Erythroblast (primary cell): ENCODE measurements at regions not wholly inside any gene's neighbourhood (a gene's known extent, or its start where the extent isn't known, plus 50 kb on each side); places are given as distances from the start of the nearest gene placed in this dataset.
A peak's percentile ranks its signal among the peaks of the same experiment; 100 is the strongest.

ENCODE experiments used
- DNase-seq, 2 experiments: peaks; one replicate each; lab custom pipeline; 2025; lab: John Stamatoyannopoulos, UW
- GATA1 ChIP-seq: IDR thresholded peaks from 2 replicates; pipeline ENCODE4 v1.6.1; 2011; ENCODE audit warnings: low read depth, mild to moderate bottlenecking, control low read depth, low read length, moderate library complexity
- POLR2A ChIP-seq: IDR thresholded peaks from 2 replicates; pipeline ENCODE4 v1.6.1; 2011; ENCODE audit warnings: mild to moderate bottlenecking, low read length

GRCh38 chr7:33661430-33662160 lies 243.7 kb upstream of the BMPER start:
- DNase-seq = no peak
- TF ChIP-seq POLR2A = no peak
- TF ChIP-seq GATA1 = no peak

- no peak for DNase-seq
- no peak for TF ChIP-seq POLR2A
- TF ChIP-seq GATA1 = no peak
These were observed 238.8 kb upstream of the BMPER start for GRCh38 chr7:33666531-33666930.

- DNase-seq = no peak
- TF ChIP-seq GATA1 (no peak), POLR2A (no peak)
These were observed 238.1 kb upstream of the BMPER start for GRCh38 chr7:33667196-33667595.

GRCh38 chr7:33669251-33669670 lies 236.1 kb upstream of the BMPER start:
- TF ChIP-seq POLR2A (no peak), GATA1 (no peak)
- DNase-seq = no peak

- TF ChIP-seq GATA1 (no peak), POLR2A (no peak)
- DNase-seq = no peak
These were observed 233.6 kb upstream of the BMPER start for GRCh38 chr7:33671531-33672262.

- no peak for DNase-seq
- TF ChIP-seq POLR2A (no peak), GATA1 (no peak)
These were observed 232.2 kb upstream of the BMPER start for GRCh38 chr7:33673029-33673700.

GRCh38 chr7:33674804-33675411 lies 230.4 kb upstream of the BMPER start:
- no peak for DNase-seq
- TF ChIP-seq GATA1 (no peak), POLR2A (no peak)

- TF ChIP-seq GATA1 (no peak), POLR2A (no peak)
- DNase-seq = no peak
These were observed 227.8 kb upstream of the BMPER start for GRCh38 chr7:33677556-33677955.

GRCh38 chr7:33678569-33679335 lies 226.6 kb upstream of the BMPER start:
- TF ChIP-seq POLR2A = no peak
- no peak for TF ChIP-seq GATA1
- DNase-seq = no peak

- DNase-seq = no peak
- TF ChIP-seq GATA1 (no peak), POLR2A (no peak)
These were observed 224.7 kb upstream of the BMPER start for GRCh38 chr7:33680682-33681081.

- TF ChIP-seq GATA1 (no peak), POLR2A (no peak)
- DNase-seq = no peak
These were observed 219.8 kb upstream of the BMPER start for GRCh38 chr7:33685503-33685902.

GRCh38 chr7:33685981-33686683 lies 219.2 kb upstream of the BMPER start:
- no peak for TF ChIP-seq GATA1
- TF ChIP-seq POLR2A = no peak
- DNase-seq = peak in 1 of 2 experiments; percentile 5

GRCh38 chr7:33687625-33688024 lies 217.7 kb upstream of the BMPER start:
- no peak for DNase-seq
- TF ChIP-seq GATA1 (no peak), POLR2A (no peak)
